HG03565 (cell line): ENCODE measurements at regions not wholly inside any gene's neighbourhood (a gene's known extent, or its start where the extent isn't known, plus 50 kb on each side); places are given as distances from the start of the nearest gene placed in this dataset.
"Not testable (repeated sequence)": the region's sequence is repeated elsewhere in the genome, so short reads cannot be mapped to it uniquely, and the experiment has no call there.

Experiments used
- ATAC-seq: cut with Tn5 transposase; IDR thresholded peaks from one replicate; pipeline ENCODE4 v1.9.1; 2021; ENCODE audit warnings: mild to moderate bottlenecking, moderate library complexity; ENCODE audit not compliant: unreplicated experiment

GRCh38 chr19:27858981-27859581 is 1353.9 kb downstream of the UQCRFS1 start:
- no peak for ATAC-seq

GRCh38 chr19:27852931-27853330 is 1360.0 kb downstream of the UQCRFS1 start:
- ATAC-seq, result not testable (repeated sequence)

DNA sequence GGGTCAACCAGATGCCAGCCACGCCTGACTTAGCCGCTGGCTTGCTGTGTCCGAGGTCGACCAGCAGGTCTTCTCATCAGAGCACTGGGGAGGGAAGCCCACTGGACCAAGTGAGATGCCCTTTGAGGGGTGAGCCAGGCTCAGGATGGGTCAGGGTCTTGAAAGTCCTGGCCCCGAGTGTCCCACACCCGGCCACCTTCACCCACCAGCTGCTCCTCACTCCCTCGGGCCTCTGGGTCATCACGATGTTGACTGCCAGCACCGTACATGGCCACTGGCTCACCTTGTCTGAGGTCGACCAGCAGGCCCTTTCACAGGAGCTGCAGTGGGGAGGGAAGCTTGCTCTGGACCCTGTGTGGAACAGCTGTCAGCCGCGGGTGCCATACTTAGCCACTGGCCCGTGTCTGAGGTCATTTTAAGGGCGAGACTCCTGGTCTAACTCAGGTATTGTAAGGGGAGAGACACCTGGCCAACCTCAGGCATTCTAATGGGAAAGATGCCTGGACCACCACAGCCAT is 1361.3 kb downstream of the UQCRFS1 start:
- ATAC-seq, result no peak

- ATAC-seq, result no peak
Measured at GRCh38 chr19:27851002-27851481, 1361.9 kb downstream of the UQCRFS1 start.

DNA sequence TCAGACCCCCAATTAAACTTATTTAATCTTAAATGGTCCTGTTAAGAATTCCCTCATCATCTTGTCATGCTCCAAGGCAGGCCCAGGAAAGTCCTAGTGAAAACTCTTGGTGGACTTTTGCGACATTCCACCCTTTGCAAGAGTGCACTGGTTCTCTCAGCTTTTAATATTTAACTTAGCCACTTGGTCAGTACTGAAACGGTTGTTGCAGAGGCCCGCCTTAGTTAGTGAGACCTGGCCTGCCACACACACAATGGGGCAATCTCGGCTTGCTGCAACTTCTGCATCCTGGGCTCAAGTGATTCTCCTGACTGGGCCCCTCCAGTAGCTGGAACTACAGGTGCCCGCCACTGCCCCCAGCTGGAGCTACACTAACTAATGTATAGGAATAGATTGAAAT is 1366.0 kb downstream of the UQCRFS1 start:
- no peak for ATAC-seq

DNA sequence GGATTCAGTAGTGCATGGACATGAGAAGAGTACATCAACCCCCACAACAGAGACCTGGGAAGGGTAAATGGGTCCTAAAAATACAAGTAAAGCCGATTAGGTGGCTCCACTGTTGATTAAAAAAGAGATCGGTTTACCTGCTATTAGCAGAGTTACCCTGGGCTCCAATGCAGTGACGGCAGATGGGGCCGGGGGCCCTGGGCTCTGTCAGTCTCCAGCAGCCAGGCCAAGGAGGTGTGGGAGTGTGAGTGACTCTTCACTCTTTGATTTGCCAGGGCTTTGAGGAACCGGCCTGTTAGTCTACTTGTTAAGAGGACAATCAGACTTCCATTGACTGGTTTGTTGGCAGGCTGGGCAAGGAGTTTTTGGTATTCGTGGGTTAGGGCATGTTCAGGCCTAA is 1368.7 kb downstream of the UQCRFS1 start:
- ATAC-seq, result no peak

- ATAC-seq, result no peak
Measured at GRCh38 chr19:27843861-27844260, 1369.1 kb downstream of the UQCRFS1 start.

DNA sequence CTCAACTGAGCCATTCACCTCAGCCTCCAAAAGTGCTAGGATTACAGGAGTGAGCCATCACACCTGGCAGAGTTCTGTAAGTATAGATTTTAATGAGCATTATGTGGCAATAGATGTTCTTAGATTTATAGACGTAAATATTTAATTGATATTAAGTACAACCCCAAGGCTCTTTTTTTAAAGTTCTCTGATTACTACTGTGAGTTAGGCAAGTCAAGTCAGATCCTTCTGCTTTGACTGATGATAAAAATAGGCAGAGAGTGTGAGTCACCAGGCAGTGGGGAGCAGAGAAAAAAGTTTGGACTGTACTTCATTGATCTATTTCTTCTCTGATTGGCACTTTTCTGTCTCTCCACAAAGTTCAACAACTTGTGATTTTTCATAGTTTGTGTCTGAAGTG is 1379.9 kb downstream of the UQCRFS1 start:
- no peak for ATAC-seq

GRCh38 chr19:27828829-27829228 is 1384.1 kb downstream of the UQCRFS1 start:
- ATAC-seq, result no peak

GRCh38 chr19:27824108-27824507 is 1388.8 kb downstream of the UQCRFS1 start:
- ATAC-seq, result no peak

DNA sequence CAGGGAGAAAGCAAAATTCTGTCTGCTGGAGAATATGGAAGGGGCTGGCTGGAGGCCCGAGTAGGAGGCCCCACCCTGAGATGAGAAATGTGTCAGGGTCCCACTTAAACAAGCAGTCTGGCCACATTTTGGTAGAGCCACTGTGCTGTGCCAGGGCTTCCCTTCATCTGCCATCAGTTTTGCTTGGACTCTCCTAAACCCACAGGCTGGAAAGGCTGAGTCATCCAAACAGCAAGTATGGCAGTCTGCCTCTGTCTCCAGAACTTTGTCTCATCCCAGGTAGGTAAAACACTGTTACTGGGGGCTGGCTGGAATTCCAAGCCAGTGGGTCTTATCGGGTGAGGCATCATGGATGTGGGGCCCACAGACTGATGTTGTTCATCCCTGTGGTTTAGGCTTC is 1390.6 kb downstream of the UQCRFS1 start:
- ATAC-seq, result no peak

DNA sequence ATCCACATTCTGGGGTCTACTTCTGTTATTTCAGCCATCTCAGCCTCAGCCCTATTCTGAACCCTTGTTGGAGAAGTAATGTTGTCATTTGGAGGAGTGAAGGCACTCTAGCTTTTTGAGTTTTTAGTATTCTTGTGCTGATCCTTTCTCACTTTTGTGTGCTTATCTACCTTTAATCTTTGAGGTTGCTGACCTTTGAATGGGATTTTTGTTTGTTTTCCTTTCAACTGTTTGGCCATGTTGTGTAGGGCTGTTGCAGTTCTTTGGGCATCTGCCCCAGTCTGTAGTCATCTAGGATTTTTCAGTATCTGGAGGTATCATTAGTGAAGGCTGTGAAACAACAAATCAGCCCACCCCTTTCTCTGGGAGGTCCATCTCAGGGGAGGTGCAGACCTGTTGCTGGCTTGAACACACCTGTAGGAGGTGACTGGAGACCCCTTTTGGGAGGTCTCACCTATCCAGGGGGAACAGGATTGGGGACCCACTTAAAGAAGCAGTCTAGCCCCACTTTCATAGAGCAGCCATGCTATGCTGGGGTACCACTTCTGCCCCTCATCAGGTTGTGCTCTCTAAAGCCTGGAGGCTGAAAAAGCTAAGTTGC is 1391.4 kb downstream of the UQCRFS1 start:
- no peak for ATAC-seq

GRCh38 chr19:27815985-27816384 is 1397.0 kb downstream of the UQCRFS1 start:
- no peak for ATAC-seq

DNA sequence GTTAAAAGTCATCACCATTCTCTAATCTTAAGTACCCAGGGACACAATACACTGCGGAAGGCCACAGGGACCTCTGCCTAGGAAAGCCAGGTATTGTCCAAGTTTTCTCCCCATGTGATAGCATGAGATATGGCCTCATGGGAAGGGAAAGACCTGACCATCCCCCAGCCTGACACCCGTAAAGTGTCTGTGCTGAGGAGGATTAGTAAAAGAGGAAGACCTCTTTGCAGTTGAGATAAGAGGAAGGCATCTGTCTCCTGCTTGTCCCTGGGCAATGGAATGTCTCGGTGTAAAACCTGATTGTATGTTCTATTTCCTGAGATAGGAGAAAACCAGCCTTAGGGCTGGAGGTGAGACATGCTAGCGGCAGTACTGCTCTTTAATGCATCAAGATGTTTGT is 1398.1 kb downstream of the UQCRFS1 start:
- not testable (repeated sequence) for ATAC-seq

DNA sequence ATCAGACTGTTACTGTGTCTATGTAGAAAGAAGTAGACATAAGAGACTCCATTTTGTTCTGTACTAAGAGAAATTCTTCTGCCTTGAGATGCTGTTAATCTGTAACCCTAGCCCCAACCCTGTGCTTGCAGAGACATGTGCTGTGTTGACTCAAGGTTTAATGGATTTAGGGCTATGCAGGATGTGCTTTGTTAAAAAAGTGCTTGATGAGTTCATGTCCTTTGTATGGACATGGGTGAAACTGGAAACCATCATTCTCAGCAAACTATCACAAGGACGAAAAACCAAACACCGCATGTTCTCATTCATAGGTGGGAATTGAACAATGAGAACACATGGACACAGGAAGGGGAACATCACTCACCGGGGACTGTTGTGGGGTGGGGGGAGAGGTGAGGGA is 1398.7 kb downstream of the UQCRFS1 start:
- not testable (repeated sequence) for ATAC-seq

DNA sequence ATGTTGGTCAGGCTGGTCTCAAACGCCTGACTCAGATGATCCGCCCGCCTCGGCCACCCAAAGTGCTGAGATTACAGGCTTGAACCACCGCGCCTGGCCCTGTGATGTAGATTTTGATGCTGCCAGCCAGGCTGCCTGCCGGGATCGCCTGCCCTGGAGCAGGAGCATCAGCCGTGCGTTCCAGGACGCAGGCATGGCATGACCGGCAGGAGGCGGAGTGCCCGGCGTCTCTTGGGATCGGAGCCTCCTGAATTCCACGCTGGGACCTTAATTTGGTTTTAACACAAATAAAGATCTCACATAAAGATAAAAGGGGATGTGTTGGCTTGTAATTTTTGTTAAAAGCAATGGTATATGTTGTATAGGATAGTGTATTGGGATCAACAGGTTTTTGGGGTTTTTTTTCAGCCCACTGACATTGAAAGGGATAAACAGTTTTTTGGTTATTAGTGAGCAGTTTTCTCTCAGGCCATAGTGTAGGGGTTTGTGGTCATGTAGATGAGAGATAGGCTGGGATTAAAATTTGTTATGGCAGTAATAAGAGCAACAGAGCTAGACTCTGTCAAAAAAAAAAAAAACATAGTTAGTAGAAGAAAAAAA is 1406.4 kb downstream of the UQCRFS1 start:
- ATAC-seq, result no peak

DNA sequence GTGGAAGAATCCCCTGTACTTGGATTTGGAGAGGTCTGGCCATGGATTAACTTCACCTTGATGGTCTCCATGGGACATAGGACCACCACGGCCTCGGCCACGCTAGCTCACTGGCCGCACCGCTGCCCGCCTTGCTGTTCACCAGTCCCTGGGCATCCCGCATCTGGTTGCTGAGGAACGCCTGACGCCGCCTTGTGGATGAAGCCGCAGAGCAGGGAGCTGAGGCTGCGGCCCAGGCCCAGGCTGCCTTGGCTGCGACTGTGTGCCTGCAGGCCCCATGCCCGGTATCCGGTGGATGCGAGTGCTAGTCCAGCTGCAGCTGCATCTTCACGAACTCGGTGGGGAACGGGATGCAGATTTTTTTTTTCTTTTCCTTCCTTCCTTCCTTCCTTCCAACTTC is 1407.1 kb downstream of the UQCRFS1 start:
- ATAC-seq, result no peak

GRCh38 chr19:27802293-27802692 is 1410.7 kb downstream of the UQCRFS1 start:
- not testable (repeated sequence) for ATAC-seq

- no peak for ATAC-seq
Measured at GRCh38 chr19:27796540-27796939, 1416.4 kb downstream of the UQCRFS1 start.

- ATAC-seq, result no peak
Measured at GRCh38 chr19:27796073-27796472, 1416.9 kb downstream of the UQCRFS1 start.

GRCh38 chr19:27795369-27795768 is 1417.6 kb downstream of the UQCRFS1 start:
- no peak for ATAC-seq

DNA sequence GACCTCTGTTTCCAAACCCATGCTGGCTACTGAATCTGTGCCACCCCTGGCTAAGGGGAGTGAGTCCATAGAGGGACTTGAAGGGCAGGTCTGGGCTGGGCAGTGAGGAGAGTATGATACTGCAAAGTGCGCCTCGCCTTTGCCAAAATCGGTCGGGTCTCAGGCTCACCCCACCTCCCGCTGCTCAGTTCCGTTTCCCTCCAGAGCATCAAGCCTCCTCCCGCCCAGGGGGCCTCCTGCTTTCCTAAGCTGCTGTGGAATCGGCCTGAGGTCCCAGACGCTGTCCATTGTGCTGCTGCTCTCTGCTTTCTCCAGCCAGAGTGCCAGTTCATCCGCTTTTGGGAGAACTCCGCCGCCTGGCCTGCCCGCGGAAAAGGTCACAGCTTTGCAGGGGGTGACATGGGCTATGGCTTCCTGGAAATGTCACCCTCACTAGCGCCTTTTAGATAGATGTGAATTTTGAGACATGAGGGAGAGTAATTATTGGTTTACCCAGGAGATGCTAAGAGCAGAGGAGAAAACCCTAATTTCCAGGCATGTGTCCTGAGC is 1418.4 kb downstream of the UQCRFS1 start:
- ATAC-seq, result no peak
